ENCODE measurements at regions not wholly inside any gene's neighbourhood (a gene's known extent, or its start where the extent isn't known, plus 50 kb on each side); places are given as distances from the start of the nearest gene placed in this dataset.

DNA sequence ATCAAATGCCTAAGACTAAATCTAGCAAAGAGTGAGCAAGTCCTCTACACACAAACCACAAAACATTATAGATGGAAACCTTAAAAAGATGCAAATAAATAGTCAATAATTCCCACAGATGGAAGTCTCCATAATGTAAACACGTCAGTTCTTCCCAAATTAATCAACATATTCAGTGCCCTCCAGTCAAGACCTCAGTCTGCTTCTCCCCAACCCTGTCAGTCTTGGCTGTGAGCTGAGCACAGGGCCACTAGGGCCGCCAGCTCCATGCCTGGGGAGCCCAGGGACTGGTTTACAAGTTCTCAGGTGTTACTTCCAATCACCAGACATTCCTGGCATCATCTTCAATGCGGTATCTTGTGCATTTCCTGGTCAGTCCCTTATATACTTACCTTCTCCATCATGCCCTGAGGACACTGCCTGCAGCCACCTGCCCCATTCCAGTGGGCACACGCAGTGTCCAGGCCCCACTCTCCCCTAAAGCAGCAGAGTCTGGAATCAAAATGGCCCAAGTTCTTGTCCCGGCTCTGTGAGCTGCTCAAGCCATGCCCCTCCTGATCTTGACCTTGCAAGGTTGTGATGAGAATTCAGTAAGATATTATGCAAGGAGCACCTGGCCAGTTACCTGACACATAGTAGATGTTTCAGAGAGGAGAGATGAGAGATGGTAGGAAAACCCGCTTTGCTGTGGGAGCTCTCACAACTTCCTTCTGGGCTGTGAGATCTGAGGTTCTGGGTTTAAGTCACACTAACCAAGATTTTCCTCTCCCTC is 207.9 kb upstream of the RAB6C start:
- no peak for DNase-seq

- no peak for DNase-seq
Observed at GRCh38 chr2:129772190-129772579, 207.3 kb upstream of the RAB6C start.

DNA sequence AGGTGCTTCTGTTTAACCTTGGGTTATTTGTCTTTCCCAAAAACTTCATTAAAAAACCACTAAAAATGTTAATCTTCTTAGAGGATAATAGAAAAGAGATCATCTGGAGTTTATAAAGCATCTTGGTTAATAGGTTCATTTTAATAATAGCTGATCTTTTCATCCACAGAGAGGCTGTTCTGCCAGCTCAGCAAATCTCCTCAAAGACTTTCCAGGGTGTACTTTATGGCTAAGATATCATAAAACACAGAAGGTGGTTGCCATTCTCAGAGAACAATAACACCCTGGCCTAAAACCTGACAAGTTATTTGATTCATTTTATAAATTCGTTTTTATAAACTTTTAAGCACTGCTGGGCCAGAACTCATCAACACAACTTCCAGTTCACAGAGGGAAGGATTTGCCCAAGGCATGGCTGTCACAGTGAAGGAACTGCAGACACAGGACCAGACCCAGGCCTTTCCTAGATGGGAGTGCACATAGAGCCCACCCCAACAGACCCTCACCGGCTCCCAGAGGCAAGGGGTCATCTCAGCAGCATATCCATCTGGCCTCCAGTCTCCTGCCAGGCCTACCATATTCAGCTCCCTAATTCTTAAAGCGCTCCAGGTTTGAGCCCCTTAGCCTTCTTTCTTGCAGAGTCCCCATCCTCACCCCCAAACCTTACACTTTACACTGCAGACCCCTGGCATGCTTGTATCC is 203.4 kb upstream of the RAB6C start:
- DNase-seq: no peak

- DNase-seq: no peak
Observed at GRCh38 chr2:129777146-129777545, 202.3 kb upstream of the RAB6C start.

DNA sequence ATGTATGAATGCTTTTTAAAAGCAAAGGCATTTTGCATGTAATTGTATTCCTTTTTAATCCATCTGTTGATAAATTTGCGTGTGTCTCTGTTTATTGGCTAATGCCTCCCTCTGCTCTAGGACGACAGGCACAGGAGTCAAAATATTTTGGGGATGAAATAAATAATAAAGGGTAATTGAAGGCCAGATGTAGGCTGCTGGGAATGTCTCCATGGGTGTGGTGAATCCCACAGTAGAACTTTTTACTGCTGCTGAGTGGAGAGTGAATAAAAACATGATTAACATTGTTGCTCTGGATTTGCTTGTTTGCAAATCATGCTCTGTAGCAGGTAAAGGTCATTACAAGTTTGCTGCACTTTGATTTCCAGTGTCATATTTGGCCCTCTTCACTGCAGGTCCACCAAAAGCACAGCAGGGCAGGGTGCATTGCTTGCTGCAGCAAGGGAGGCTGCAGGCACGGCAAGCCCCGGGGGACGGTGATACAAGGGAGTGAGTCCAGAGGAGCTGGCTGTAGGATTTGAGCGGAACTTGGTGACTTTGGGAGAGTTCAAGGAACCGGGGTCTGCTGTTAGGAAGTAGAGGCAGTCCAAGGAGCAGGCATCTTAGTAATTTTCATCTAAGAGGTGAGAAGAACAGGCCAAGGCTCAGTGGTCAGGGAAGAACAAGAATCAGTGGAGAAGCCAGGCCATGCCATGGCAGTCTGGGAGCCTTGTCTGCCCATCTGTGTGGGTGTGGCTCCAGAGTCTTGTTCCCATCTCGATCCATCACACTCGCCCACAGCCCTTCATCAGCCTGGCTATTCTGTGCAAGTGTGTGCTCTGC is 201.5 kb upstream of the RAB6C start:
- DNase-seq: no peak

DNA sequence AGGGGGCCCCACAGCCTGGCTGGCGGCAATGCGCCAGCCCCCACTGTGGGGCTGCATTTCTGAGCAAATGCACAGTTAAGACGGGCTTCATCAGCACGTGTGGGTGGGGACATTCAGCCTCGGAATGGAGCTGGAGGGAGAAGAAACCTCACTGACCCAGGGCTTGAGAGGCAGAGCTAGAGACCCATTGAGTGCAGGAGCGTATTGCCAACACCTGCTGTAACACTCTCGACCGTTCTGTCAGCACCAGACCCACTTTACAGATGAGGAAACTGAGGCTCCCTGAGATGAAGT is 200.9 kb upstream of the RAB6C start:
- DNase-seq: no peak

DNA sequence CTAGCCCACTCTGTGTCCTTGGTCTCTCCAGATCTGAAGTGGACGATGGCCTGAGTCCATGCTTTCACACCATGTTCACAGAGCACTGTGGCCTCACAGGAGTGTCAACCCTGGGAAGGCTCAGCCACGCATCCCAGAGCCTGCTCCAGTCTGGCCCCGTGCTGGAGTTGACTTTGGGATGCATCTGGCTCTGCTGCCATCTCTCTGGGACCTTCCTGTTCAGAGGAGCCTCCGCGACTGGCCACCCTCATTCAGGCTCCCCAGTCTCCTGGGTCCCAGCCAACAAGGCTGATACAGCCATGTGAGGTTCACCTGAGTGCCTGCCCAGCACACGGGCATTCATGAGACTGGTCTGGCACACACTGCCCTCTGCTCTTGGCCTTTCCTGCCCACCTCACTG is 199.7 kb upstream of the RAB6C start:
- DNase-seq: no peak

DNA sequence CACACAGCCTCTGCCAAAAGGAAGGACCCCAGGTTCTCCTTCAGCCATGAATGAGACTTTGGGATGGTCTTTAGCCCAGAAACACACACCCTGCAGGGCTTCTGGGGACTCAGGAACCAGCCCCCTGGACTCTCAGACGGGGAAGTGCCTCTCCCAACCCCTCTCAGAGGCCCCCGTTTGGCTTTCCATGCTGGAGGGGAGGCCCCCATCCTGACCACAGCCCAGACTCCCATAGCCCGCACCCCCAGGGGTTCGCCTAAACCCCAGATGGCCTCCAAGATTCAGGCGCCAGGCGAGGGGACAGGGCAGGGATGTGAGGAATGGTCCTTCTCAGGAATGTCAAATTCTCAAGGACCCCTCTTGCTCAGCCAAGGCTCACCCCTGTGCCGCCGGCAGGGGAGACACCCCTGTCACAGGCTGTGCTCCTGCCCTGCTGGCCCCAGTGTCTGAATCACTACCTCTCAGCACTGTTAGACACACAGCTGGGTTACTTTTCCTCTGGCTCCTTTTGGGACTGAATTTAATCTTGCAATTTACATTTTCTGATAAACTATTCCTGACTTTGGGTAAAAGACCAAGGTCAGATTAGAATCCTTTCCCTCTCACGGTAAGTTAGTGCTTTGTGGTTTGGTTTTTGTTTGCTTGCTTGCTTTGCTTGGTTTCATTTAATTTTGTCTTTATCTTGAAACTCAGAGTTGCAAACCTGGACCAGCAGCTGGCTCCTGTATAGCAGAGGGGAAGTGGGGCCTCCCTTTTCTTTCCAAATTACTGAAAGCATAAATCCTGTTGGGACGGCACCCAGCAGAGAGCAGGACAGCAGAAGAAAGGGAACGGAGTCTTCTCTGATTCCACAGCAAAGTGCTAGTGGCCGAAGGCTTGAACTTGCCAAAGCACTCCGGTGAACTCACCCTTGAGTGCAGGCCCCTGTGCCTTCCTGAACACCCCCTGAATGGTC is 198.9 kb upstream of the RAB6C start:
- no peak for DNase-seq

- no peak for DNase-seq
Observed at GRCh38 chr2:129781749-129782632, 197.5 kb upstream of the RAB6C start.

DNA sequence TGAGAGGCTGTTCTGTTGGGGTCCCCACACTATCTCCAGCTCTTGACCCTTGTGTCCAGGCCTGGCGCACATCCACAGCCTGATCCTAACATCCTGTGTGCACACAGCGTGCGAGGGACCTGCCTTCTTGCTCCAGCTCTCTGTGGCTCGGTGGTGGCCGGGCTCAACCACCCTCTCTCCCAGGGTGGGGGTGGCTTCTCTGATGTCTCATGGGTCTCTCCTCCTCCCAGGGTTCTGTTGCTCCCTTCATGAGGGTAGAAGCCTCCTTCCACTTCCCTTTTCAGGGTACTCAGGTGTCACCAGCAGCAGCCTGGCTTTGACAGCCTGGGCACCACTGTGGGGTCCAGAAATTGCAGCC is 196.9 kb upstream of the RAB6C start:
- no peak for DNase-seq

DNA sequence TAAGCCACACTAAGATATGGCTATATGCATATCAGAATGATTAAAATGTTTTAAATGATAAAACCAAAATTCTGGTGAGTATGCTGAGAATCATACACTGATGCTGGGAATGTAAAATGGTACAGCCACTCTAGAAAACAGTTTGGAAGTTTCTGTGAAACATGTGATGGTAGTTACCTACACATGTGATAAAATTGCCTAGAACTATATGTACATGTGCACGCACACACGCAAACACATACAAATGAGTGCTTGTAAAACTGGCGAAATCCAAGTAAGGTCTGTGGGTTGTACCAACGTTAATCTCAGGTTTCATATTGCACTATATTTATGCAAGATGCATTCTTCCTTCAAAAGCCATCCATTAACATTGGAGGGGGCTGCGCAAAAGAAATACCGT is 195.0 kb upstream of the RAB6C start:
- no peak for DNase-seq

- no peak for DNase-seq
Observed at GRCh38 chr2:129791712-129792111, 187.8 kb upstream of the RAB6C start.

- no peak for DNase-seq
Observed at GRCh38 chr2:129793431-129793902, 186.0 kb upstream of the RAB6C start.

DNA sequence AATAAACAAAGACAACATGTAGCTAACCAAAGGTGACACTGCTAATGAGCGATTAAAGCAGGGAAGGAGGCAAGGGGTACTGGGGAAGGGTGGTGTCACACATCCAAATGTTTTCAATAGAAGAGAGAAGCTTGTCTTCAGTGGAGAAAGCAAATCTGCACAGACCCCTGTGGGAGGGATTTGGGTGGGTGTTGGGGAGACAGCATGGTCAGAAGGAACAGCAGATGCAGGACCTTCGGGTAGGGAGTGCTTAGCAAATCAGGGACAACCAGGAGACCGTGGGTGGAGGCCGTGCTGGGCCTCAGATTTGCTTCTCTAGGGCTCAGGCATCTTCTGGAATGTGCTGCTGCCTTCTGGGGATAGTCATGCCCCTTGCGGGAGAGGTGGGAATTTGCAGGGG is 185.3 kb upstream of the RAB6C start:
- DNase-seq: no peak

DNA sequence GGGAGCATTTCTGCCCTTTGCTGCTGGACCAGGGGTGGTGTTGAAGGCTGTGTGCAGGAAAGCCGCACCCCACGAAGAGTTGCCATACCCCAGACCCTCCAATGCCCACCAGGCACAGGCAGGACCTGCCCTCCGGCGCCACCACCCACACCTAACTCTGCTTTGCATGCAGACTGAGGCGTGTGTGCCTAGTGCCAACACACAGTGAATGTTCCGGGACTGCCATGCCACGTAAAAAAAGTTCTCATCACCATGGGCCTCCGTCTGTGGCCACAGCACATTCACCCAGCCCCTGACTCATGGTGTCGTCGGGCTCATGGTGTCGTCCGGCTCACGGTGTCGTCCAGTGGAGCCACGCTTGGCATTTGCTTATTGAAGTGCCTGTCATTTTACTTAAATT is 184.9 kb upstream of the RAB6C start:
- DNase-seq: no peak

- no peak for DNase-seq
Observed at GRCh38 chr2:129796225-129796624, 183.2 kb upstream of the RAB6C start.

DNA sequence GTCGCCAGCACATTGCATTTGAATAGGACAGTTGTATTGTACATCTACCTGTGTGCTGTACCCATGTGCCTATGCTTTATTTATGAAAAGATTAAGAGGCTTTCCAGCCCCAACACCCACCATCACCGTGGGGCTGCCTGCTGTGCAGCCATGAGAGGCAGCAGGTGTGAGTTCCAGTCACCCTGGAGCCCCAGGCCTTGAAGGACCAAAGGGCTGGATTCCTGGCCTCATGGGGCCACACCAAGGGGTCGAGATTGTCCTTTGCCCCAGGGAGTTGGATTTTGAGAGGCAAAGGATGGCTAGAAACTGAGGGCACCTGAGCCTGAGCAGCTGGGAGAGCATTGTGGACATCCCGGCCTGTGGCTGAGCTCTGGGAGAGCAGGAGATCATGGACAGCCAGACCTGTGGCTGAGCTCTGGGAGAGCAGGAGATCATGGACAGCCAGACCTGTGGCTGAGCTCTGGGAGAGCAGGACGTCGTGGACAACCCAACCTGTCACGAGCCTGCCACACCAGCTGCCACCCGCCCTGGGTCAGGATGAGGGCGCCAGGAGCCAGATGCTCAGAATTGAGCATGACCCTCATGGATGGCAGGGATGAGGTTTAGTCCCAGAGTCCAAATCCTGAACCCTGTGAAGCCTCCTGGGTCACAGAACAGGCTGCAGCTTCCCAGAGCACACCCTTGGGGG is 182.5 kb upstream of the RAB6C start:
- DNase-seq: no peak

DNA sequence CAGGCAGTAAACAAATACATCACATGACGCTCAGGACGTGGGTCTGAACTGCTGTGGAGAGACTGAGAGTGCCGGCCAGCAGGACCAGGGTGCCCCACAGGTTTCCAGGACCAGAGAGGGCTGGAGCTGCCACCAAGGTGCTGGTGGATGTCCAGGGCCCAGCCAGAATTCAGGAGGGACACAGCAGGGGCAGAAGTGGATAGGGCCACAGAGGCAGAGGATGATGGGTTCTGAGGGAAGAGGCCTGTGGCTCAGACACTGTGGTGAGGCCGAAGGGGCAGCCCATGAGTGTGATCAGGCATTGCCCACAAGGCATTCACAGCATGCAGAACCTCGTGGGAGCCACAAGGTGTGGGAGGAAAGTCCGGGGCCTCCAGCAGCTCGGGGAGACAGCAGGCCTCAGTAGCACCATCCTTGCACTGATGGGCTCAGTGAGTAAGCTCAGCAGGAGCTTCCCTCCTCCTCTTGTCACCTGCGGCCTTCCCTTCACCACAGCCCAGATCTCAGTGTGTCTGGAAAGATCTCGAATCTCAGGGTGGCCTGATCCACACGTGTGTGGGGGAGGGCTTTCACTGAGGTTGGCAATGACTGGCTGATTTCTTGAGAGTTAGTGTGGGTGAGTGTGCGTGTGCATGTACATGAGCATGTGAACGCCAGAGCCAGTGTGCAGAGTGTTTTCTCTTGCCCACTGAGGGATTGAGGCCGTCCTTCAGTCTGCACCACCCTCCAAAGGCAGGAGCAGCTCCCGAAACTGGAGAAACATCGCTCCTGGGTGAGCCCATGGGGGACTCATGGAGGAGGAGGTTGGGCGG is 181.8 kb upstream of the RAB6C start:
- DNase-seq: no peak

GRCh38 chr2:129798301-129798581 is 181.2 kb upstream of the RAB6C start:
- no peak for DNase-seq

- no peak for DNase-seq
Observed at GRCh38 chr2:129798626-129799025, 180.8 kb upstream of the RAB6C start.

Data from activated CD8-positive, alpha-beta memory T cell treated with anti-CD3 and anti-CD28 coated beads, Interleukin-2, amount 50 U/mL, for 48 hours (primary cell).